H1 (cell line): ENCODE measurements at regions not wholly inside any gene's neighbourhood (a gene's known extent, or its start where the extent isn't known, plus 50 kb on each side); places are given as distances from the start of the nearest gene placed in this dataset.

Experiments used
- ASH2L ChIP-seq: fragments of 200-600, 300-600 bp; sonication (generic); IDR thresholded peaks from one replicate; pipeline ENCODE4 v1.7.1; 2017; ENCODE audit warnings: low read length
- BRCA1 ChIP-seq: IDR thresholded peaks from 2 replicates; pipeline ENCODE4 v1.6.1; 2012; ENCODE audit warnings: low read depth, low read length, improper control_type of control experiment
- CHD1 ChIP-seq: IDR thresholded peaks from 2 replicates; pipeline ENCODE4 v1.6.1; 2012; ENCODE audit warnings: low read depth, low read length, improper control_type of control experiment
- HDAC2 ChIP-seq, 2 experiments: fragments of 300-600 bp in 1 of 2; sonication (generic) in 1 of 2; IDR thresholded peaks; 2 replicates each; pipeline ENCODE4 v1.6.1; 2011 to 2012; ENCODE audit warnings: low read depth in 2 of 2, low read length in 2 of 2, mild to moderate bottlenecking in 2 of 2, moderate library complexity in 2 of 2, borderline replicate concordance in 1 of 2, inconsistent platforms in 1 of 2
- JUND ChIP-seq: IDR thresholded peaks from 2 replicates; pipeline ENCODE4 v1.6.1; 2011; ENCODE audit warnings: mild to moderate bottlenecking, improper control_type of control experiment, low read length
- KDM1A ChIP-seq: fragments of 200-600, 300-600 bp; sonication (generic); IDR thresholded peaks from 2 replicates; pipeline ENCODE4 v1.7.1; 2016; ENCODE audit warnings: mild to moderate bottlenecking, low read length, borderline replicate concordance
- NRF1 ChIP-seq: IDR thresholded peaks from 2 replicates; pipeline ENCODE4 v1.6.1; 2011; ENCODE audit warnings: mild to moderate bottlenecking, low read depth, low read length, improper control_type of control experiment
- POU5F1 ChIP-seq: IDR thresholded peaks from 2 replicates; pipeline ENCODE4 v1.6.1; 2011; ENCODE audit warnings: low read depth, mild to moderate bottlenecking, low read length, moderate library complexity
- SIN3A ChIP-seq, 2 experiments: IDR thresholded peaks in 1 of 2; conservative IDR thresholded peaks in 1 of 2; 2 replicates each; pipeline ENCODE4 v1.6.1; 2011 to 2012; ENCODE audit warnings: low read length in 2 of 2, improper control_type of control experiment in 1 of 2, low read depth in 1 of 2, mild to moderate bottlenecking in 1 of 2
- SP1 ChIP-seq: IDR thresholded peaks from 2 replicates; pipeline ENCODE4 v1.6.1; 2011; ENCODE audit warnings: low read depth, low read length
- TAF1 ChIP-seq: IDR thresholded peaks from 2 replicates; pipeline ENCODE4 v1.6.1; 2011; ENCODE audit warnings: mild to moderate bottlenecking, low read depth, low read length
- TBP ChIP-seq: IDR thresholded peaks from 2 replicates; pipeline ENCODE4 v1.6.1; 2011; ENCODE audit warnings: low read depth, low read length, improper control_type of control experiment
- TEAD4 ChIP-seq: IDR thresholded peaks from 2 replicates; pipeline ENCODE4 v1.6.1; 2012; ENCODE audit warnings: low read depth, low read length, inconsistent platforms, mixed read lengths
- YY1 ChIP-seq: IDR thresholded peaks from 2 replicates; pipeline ENCODE4 v1.6.1; 2011; ENCODE audit warnings: low read depth, mild to moderate bottlenecking, low read length
- ZNF274 ChIP-seq: IDR thresholded peaks from 2 replicates; pipeline ENCODE4 v1.7.0; 2012; ENCODE audit warnings: low read length, borderline replicate concordance; ENCODE audit errors: extremely low read depth
- TF ChIP-seq, protein P1 (sequence below): IDR thresholded peaks from 2 replicates; pipeline ENCODE4 v1.6.1; 2012; ENCODE audit warnings: inconsistent platforms
- TF ChIP-seq, protein P2 (sequence below): IDR thresholded peaks from 2 replicates; pipeline ENCODE4 v1.6.1; 2011; ENCODE audit warnings: low read depth, mild to moderate bottlenecking, low read length; ENCODE audit not compliant: insufficient read depth
- TF ChIP-seq, protein P3 (sequence below): IDR thresholded peaks from 2 replicates; pipeline ENCODE4 v1.6.1; 2011; ENCODE audit warnings: low read length, improper control_type of control experiment

DNA sequence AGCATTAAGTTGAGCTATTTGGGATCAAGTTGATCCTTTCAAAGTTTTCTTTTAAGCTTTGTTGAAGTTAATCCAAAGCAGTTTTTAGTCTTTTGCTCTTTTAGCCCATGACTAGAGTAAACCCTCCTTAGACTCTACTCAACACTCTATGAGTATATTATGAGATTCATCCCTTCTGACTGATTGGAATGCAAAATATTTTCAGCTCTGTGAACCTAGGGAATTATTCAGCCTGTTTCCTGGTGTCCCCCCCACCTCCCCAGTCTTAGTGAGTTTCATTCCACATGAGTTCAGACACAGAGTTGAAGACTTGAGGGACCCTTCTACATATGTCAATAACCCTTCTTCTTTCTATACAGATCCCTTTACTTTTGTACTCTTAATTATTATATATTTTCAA, 413.7 kb downstream of the RFPL4B start (continued):
- TF ChIP-seq ASH2L (no peak), KDM1A (no peak), BRCA1 (no peak), NRF1 (no peak), HDAC2 (IDR thresholded peaks at IDR 0.05; ENCODE audit: borderline replicate concordance in 1 of 2, low read depth in 2 of 2, low read length in 2 of 2) (no peak), TEAD4 (no peak), ZNF274 (no peak), YY1 (no peak), SIN3A (conservative IDR thresholded peaks at IDR 0.05 in 1 of 2, IDR thresholded peaks at IDR 0.05 in 1 of 2; ENCODE audit: low read depth in 1 of 2, low read length in 2 of 2) (no peak), CHD1 (no peak), POU5F1 (no peak), JUND (no peak), SP1 (no peak), TBP (no peak), TAF1 (no peak)
- TF ChIP-seq, protein P1, sequence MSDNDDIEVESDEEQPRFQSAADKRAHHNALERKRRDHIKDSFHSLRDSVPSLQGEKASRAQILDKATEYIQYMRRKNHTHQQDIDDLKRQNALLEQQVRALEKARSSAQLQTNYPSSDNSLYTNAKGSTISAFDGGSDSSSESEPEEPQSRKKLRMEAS = no peak
- TF ChIP-seq, protein P2, sequence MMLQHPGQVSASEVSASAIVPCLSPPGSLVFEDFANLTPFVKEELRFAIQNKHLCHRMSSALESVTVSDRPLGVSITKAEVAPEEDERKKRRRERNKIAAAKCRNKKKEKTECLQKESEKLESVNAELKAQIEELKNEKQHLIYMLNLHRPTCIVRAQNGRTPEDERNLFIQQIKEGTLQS = no peak
- TF ChIP-seq, protein P3, sequence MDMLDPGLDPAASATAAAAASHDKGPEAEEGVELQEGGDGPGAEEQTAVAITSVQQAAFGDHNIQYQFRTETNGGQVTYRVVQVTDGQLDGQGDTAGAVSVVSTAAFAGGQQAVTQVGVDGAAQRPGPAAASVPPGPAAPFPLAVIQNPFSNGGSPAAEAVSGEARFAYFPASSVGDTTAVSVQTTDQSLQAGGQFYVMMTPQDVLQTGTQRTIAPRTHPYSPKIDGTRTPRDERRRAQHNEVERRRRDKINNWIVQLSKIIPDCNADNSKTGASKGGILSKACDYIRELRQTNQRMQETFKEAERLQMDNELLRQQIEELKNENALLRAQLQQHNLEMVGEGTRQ = no peak
